ENCODE measurements at regions not wholly inside any gene's neighbourhood (a gene's known extent, or its start where the extent isn't known, plus 50 kb on each side); places are given as distances from the start of the nearest gene placed in this dataset.

DNA sequence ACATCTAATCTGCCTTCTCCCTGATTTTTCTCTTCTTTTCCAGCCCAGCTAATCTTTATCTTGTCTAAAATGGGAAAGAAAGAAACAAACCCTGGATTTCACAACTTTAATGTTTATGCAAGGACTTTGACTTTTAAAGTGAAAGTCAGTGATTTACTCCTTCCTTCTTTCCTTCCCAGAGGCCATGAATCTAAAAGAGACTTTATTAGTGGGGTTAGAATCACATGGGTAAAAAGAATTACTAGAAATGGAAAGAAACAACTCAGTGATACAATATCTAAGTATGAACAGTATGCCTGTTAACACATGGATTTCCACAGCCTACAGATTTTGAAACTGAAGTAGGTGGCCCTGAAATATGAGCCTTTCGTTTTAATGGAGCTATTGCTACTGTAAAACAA is 59.8 kb upstream of the KCNK2 start:
- no peak for TF ChIP-seq BHLHE40 (IDR thresholded peaks at IDR 0.05; ENCODE audit: borderline replicate concordance)
- TF ChIP-seq L3MBTL2 (conservative IDR thresholded peaks at IDR 0.05) = no peak
- no peak for TF ChIP-seq ZNF384 (IDR thresholded peaks at IDR 0.05)
- no peak for TF ChIP-seq SP1 (IDR thresholded peaks at IDR 0.05)
- TF ChIP-seq SUZ12 (IDR thresholded peaks at IDR 0.05) = no peak
- no peak for TF ChIP-seq FOXA1 (IDR thresholded peaks at IDR 0.05)
- no peak for TF ChIP-seq FOXM1 (IDR thresholded peaks at IDR 0.05; ENCODE audit: borderline replicate concordance)
- TF ChIP-seq TARDBP (IDR thresholded peaks at IDR 0.05) = no peak
- TF ChIP-seq FOXK2 (IDR thresholded peaks at IDR 0.05) = no peak
- TF ChIP-seq ARNT (IDR thresholded peaks at IDR 0.05) = no peak
- TF ChIP-seq, protein P1, sequence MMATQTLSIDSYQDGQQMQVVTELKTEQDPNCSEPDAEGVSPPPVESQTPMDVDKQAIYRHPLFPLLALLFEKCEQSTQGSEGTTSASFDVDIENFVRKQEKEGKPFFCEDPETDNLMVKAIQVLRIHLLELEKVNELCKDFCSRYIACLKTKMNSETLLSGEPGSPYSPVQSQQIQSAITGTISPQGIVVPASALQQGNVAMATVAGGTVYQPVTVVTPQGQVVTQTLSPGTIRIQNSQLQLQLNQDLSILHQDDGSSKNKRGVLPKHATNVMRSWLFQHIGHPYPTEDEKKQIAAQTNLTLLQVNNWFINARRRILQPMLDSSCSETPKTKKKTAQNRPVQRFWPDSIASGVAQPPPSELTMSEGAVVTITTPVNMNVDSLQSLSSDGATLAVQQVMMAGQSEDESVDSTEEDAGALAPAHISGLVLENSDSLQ (IDR thresholded peaks at IDR 0.05) = no peak
